Karpas-422 (cell line): ENCODE measurements at regions not wholly inside any gene's neighbourhood (a gene's known extent, or its start where the extent isn't known, plus 50 kb on each side); places are given as distances from the start of the nearest gene placed in this dataset.

Experiments used
- DNase-seq: peaks from one replicate; pipeline ENCODE4 v3.0.0-alpha.2; 2015
- H2AFZ ChIP-seq: fragments of 200-600 bp; sonication (generic); 2 replicates; pipeline ENCODE4 v1.6.1; 2014; ENCODE audit warnings: antibody characterized with exemption, low read length, mixed read lengths
- H3K27ac ChIP-seq: fragments of 200-600 bp; sonication (generic); 2 replicates; pipeline ENCODE4 v1.5.1; 2014; ENCODE audit warnings: mild to moderate bottlenecking, low read length, moderate library complexity
- H3K27me3 ChIP-seq: fragments of 200-600 bp; sonication (generic); 2 replicates; pipeline ENCODE4 v1.6.1; 2014; ENCODE audit warnings: low read length, mixed read lengths
- H3K36me3 ChIP-seq: fragments of 200-600 bp; sonication (generic); 2 replicates; pipeline ENCODE4 v1.6.1; 2014; ENCODE audit warnings: low read length, mixed read lengths; ENCODE audit not compliant: insufficient read depth
- H3K4me1 ChIP-seq: fragments of 200-600 bp; sonication (generic); 2 replicates; pipeline ENCODE4 v1.6.1; 2014; ENCODE audit warnings: mild to moderate bottlenecking, low read length, mixed read lengths
- H3K4me2 ChIP-seq: fragments of 200-600 bp; sonication (generic); 2 replicates; pipeline ENCODE4 v1.6.1; 2014; ENCODE audit warnings: low read length, low read depth, mild to moderate bottlenecking; ENCODE audit not compliant: poor library complexity, severe bottlenecking
- H3K4me3 ChIP-seq: fragments of 200-600 bp; sonication (generic); 2 replicates; pipeline ENCODE4 v1.5.1; 2014; ENCODE audit warnings: mild to moderate bottlenecking, antibody characterized with exemption, low read length, mixed read lengths
- H3K79me2 ChIP-seq: fragments of 200-600 bp; sonication (generic); 2 replicates; pipeline ENCODE4 v1.6.1; 2014; ENCODE audit warnings: mild to moderate bottlenecking, low read length, mixed read lengths
- H3K9ac ChIP-seq: fragments of 200-600 bp; sonication (generic); 2 replicates; pipeline ENCODE4 v1.6.0; 2014; ENCODE audit warnings: low read length
- H3K9me2 ChIP-seq: fragments of 200-600 bp; sonication (generic), shearing (Covaris generic); replicated peaks from 2 replicates; pipeline ENCODE4 v1.6.0; 2014; ENCODE audit warnings: mild to moderate bottlenecking, low read length, moderate library complexity; ENCODE audit not compliant: insufficient read depth
- H3K9me3 ChIP-seq: fragments of 300-700, 200-600 bp; sonication (generic); 2 replicates; pipeline ENCODE4 v1.6.1; 2014; ENCODE audit warnings: low read length, mixed read lengths
- H4K20me1 ChIP-seq: fragments of 200-600 bp; sonication (generic); 2 replicates; pipeline ENCODE4 v1.6.1; 2014; ENCODE audit warnings: mild to moderate bottlenecking, antibody characterized with exemption, low read length, low read depth; ENCODE audit not compliant: insufficient read depth

GRCh38 chr18:44589693-44590355 is 90.9 kb upstream of the SETBP1 start:
- Histone ChIP-seq H3K27me3 (no peaks in the 10 kb centered on the region), H4K20me1 (no peaks in the 10 kb centered on the region), H2AFZ (no peak overlapping the region), H3K36me3 (no peaks in the 10 kb centered on the region), H3K4me1 (no peaks in the 10 kb centered on the region), H3K9me2 (no peaks in the 10 kb centered on the region), H3K4me2 (no peak overlapping the region), H3K79me2 (no peaks in the 10 kb centered on the region), H3K9me3 (no peaks in the 10 kb centered on the region), H3K9ac (no peak overlapping the region), H3K4me3 (no peak overlapping the region), H3K27ac (no peak overlapping the region)
- no peak for DNase-seq

- no peaks in the 10 kb centered on the region for H3K4me1 ChIP-seq
- no peak overlapping the region for H3K4me3 ChIP-seq
- H3K27ac ChIP-seq, result no peak overlapping the region
- no peaks in the 10 kb centered on the region for H3K9me3 ChIP-seq
- H3K27me3 ChIP-seq, result no peaks in the 10 kb centered on the region
- no peak overlapping the region for H3K9ac ChIP-seq
- no peak for DNase-seq
- no peaks in the 10 kb centered on the region for H3K9me2 ChIP-seq
- H3K36me3 ChIP-seq, result no peaks in the 10 kb centered on the region
- no peaks in the 10 kb centered on the region for H4K20me1 ChIP-seq
- no peak overlapping the region for H3K4me2 ChIP-seq
- no peaks in the 10 kb centered on the region for H3K79me2 ChIP-seq
- H2AFZ ChIP-seq, result no peak overlapping the region
Observed at GRCh38 chr18:44590956-44591670, 89.6 kb upstream of the SETBP1 start.

- H2AFZ ChIP-seq, result no peak overlapping the region
- no peak for DNase-seq
Observed at GRCh38 chr18:44592639-44593038, 88.0 kb upstream of the SETBP1 start.

GRCh38 chr18:44594799-44595467 is 85.8 kb upstream of the SETBP1 start:
- H4K20me1 ChIP-seq, result no peaks in the 10 kb centered on the region
- H3K4me3 ChIP-seq, result no peak overlapping the region
- no peaks in the 10 kb centered on the region for H3K4me1 ChIP-seq
- H3K4me2 ChIP-seq, result no peak overlapping the region
- H3K79me2 ChIP-seq, result no peaks in the 10 kb centered on the region
- no peaks in the 10 kb centered on the region for H3K9me2 ChIP-seq
- no peaks in the 10 kb centered on the region for H3K9me3 ChIP-seq
- H3K27me3 ChIP-seq, result no peaks in the 10 kb centered on the region; the same call in 1 of the 2 replicates
- no peak overlapping the region for H3K9ac ChIP-seq
- no peaks in the 10 kb centered on the region for H3K36me3 ChIP-seq
- no peak overlapping the region for H3K27ac ChIP-seq
- no peak overlapping the region for H2AFZ ChIP-seq
- no peak for DNase-seq

More at GRCh38 chr18:44592639-44593038, 88.0 kb upstream of the SETBP1 start:
- H3K9me2 ChIP-seq, result no peaks in the 10 kb centered on the region
- H4K20me1 ChIP-seq, result no peaks in the 10 kb centered on the region
- no peak overlapping the region for H3K27ac ChIP-seq
- H3K79me2 ChIP-seq, result no peaks in the 10 kb centered on the region
- no peaks in the 10 kb centered on the region for H3K36me3 ChIP-seq
- no peak overlapping the region for H3K9ac ChIP-seq
- H3K9me3 ChIP-seq, result no peaks in the 10 kb centered on the region
- H3K4me1 ChIP-seq, result no peaks in the 10 kb centered on the region
- no peak overlapping the region for H3K4me2 ChIP-seq
- H3K27me3 ChIP-seq, result no peaks in the 10 kb centered on the region; the same call in 1 of the 2 replicates
- no peak overlapping the region for H3K4me3 ChIP-seq

GRCh38 chr18:44597797-44598196 is 82.9 kb upstream of the SETBP1 start:
- Histone ChIP-seq H3K4me1 (no peaks in the 10 kb centered on the region), H2AFZ (no peak overlapping the region), H3K9me2 (no peaks in the 10 kb centered on the region), H3K79me2 (no peaks in the 10 kb centered on the region), H3K9ac (no peak overlapping the region), H3K4me2 (no peak overlapping the region), H3K9me3 (no peaks in the 10 kb centered on the region), H3K36me3 (no peaks in the 10 kb centered on the region), H3K27me3 (no peaks in the 10 kb centered on the region; the same call in 1 of the 2 replicates), H3K27ac (no peak overlapping the region), H3K4me3 (no peak overlapping the region), H4K20me1 (no peaks in the 10 kb centered on the region)
- no peak for DNase-seq

GRCh38 chr18:44598514-44598913 is 82.2 kb upstream of the SETBP1 start:
- Histone ChIP-seq H3K4me3 (no peak overlapping the region), H3K79me2 (no peaks in the 10 kb centered on the region), H4K20me1 (no peaks in the 10 kb centered on the region), H3K27ac (no peak overlapping the region), H3K4me1 (no peaks in the 10 kb centered on the region), H2AFZ (no peak overlapping the region), H3K27me3 (no peaks in the 10 kb centered on the region; the same call in 1 of the 2 replicates), H3K9ac (no peak overlapping the region), H3K4me2 (no peak overlapping the region), H3K9me3 (no peaks in the 10 kb centered on the region), H3K9me2 (no peaks in the 10 kb centered on the region), H3K36me3 (no peaks in the 10 kb centered on the region)
- DNase-seq, result peak; percentile 42

- DNase-seq, result no peak
- no peak overlapping the region for H3K4me2 ChIP-seq
- H3K27ac ChIP-seq, result no peak overlapping the region
- H3K9ac ChIP-seq, result no peak overlapping the region
- H3K9me2 ChIP-seq, result no peaks in the 10 kb centered on the region
- H3K4me1 ChIP-seq, result no peaks in the 10 kb centered on the region
- H3K4me3 ChIP-seq, result no peak overlapping the region
- H4K20me1 ChIP-seq, result no peaks in the 10 kb centered on the region
- no peaks in the 10 kb centered on the region for H3K79me2 ChIP-seq
- no peaks in the 10 kb centered on the region for H3K36me3 ChIP-seq
- H3K9me3 ChIP-seq, result no peaks in the 10 kb centered on the region
- no peaks in the 10 kb centered on the region; the same call in 1 of the 2 replicates for H3K27me3 ChIP-seq
- no peak overlapping the region for H2AFZ ChIP-seq
Observed at GRCh38 chr18:44599412-44599811, 81.3 kb upstream of the SETBP1 start.

GRCh38 chr18:44601447-44601846 is 79.2 kb upstream of the SETBP1 start:
- H3K27me3 ChIP-seq, result no peaks in the 10 kb centered on the region; the same call in 1 of the 2 replicates
- no peak overlapping the region for H2AFZ ChIP-seq
- H3K36me3 ChIP-seq, result no peaks in the 10 kb centered on the region
- no peak overlapping the region for H3K4me2 ChIP-seq
- H4K20me1 ChIP-seq, result no peaks in the 10 kb centered on the region
- H3K4me3 ChIP-seq, result no peak overlapping the region
- H3K9me3 ChIP-seq, result no peaks in the 10 kb centered on the region
- no peak for DNase-seq
- H3K9ac ChIP-seq, result no peak overlapping the region
- H3K27ac ChIP-seq, result no peak overlapping the region
- H3K79me2 ChIP-seq, result no peaks in the 10 kb centered on the region
- H3K9me2 ChIP-seq, result no peaks in the 10 kb centered on the region
- no peaks in the 10 kb centered on the region for H3K4me1 ChIP-seq
